Embryonic facial prominence (tissue), 1 donor: ENCODE measurements at regions not wholly inside any gene's neighbourhood (a gene's known extent, or its start where the extent isn't known, plus 50 kb on each side); places are given as distances from the start of the nearest gene placed in this dataset.
"Not testable (repeated sequence)": the region's sequence is repeated elsewhere in the genome, so short reads cannot be mapped to it uniquely, and the experiment has no call there.

Experiments used
- DNase-seq: peaks from one replicate; pipeline ENCODE4 v3.0.0-alpha.2; 2016; ENCODE audit errors: extremely low spot score

GRCh38 chr11:71721840-71722239 is 111.2 kb upstream of the DEFB108B start:
- not testable (repeated sequence) for DNase-seq

DNA sequence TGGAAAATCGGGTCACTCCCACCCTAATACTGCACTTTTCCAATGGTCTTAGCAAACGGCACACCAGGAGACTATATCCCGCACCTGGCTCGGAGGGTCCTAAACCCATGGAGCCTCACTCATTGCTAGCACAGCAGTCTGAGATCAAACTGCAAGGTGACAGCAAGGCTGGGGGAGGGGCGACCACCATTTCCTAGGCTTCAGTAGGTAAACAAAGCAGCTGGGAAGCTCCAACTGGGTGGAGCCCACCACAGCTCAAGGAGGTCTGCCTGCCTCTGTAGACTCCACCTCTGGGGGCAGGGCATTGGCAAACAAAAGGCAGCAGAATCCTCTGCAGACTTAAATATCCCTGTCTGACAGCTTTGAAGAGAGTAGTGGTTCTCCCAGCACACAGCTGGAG is 109.0 kb upstream of the DEFB108B start:
- DNase-seq: not testable (repeated sequence)

DNA sequence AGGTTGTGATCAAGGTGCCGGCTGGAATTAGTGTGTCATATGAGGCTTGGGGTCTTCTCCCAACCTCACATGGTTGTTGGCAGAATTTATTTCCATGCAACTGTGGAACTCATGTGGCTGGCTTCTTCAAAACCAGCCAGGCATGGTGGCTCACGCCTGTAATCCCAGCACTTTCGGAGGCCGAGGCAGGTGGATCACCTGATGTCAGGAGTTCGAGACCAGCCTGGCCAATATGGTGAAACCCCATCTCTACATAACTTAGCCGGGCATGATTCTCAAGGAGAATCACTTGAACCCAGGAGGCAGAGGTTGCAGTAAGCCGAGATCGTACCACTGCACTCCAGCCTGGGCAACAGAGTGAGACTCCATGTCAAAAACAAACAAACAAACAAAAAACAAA is 102.3 kb upstream of the DEFB108B start:
- DNase-seq: not testable (repeated sequence)

DNA sequence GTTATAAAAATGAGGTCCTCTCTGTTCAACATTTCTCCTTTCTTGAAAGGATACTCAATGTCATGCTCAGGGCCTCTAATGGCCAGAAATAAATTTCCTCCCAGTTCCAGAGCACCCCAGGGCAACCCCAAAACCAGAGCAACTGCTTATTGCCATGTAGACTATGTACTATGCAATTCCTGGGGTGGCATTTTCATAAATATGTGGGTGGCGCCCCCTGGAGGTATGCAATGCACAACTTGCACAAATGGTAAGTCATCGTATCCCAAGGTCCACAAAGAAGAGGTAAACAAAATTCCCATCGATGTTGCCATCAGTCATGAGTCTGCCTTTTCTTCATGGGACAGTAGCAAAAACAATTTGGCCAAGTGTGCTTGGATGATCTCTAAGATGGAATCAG is 98.6 kb upstream of the DEFB108B start:
- not testable (repeated sequence) for DNase-seq

DNA sequence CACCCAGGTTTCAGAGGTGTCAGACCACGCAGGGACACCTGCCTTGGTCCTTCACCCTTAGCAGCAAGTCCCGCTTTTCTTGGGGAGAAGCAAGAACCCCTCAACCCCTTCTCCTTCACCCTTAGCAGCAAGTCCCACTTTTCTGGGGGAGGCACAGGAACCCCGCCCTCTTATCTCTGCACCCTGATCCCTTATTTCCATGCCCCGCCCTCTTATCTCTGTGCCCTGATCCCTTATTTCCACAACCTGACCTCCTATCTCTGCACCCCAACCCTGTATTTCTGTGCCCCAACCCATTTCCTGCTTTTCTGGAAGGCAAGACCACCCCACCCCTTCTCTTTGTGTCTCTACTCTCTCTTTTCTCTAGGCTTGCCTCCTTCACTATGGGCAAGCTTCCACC is 94.7 kb upstream of the DEFB108B start:
- not testable (repeated sequence) for DNase-seq

DNA sequence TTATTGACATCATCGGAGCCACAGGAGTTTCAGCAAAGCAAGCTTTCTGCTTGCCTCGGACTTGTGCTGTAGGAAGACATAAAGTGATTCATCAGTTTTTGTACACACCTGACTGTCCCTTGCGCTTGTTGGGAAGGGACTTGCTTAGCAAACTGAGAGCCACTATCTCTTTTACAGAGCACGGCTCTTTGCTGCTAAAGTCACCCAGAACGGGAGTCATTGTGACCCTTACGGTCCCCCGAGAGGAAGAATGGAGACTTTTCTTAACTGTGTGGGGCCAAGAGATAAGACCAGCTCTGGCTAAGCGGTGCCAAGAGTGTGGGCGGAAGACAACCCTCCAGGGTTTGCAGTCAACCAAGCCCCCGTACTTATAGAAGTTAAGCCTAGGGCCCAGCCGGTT is 89.6 kb upstream of the DEFB108B start:
- DNase-seq: not testable (repeated sequence)

DNA sequence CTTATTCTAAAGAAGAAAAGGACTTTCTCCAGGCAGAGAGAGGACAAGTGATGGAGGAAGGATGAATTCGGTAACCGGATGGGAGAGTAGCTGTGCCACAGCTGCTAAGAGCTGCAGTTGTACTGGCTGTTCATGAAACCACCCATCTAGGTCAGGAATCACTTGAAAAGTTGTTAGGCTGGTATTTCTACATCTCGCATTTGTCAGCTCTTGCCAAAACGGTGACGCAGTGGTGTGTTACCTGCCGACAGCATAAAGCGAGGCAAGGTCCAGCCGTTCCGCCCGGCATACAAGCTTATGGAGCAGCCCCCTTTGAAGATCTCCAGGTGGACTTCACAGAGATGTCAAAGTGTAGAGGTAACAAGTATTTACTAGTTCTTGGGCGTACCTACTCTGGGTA is 87.3 kb upstream of the DEFB108B start:
- not testable (repeated sequence) for DNase-seq

- not testable (repeated sequence) for DNase-seq
These were observed 86.7 kb upstream of the DEFB108B start for GRCh38 chr11:71746263-71746662.

DNA sequence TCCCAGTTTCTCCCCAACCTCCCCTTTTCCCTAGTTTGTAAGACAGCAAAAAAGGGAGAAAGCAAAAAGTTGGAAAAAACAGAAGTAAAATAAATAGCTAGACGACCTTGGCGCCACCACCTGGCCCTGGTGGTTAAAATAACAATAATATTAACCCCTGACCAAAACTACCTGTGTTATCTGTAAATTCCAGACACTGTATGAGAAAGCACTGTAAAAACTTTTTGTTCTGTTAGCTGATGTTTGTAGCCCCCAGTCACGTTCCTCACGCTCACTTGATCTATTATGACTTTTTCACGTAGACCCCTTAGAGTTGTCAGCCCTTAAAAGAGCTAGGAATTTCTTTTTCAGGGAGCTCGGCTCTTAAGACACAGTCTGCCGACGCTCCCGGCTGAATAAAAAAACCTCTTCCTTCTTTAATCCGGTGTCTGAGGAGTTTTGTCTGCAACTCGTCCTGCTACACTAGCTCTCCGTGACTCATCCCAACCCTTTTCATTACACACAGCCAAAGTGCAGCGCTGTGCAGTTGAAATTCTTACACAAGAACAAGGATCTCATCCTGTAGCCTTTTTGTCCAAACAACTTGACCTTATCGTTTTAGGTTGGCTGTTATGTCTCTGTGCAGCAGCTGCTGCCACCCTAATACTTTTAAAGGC is 83.9 kb upstream of the DEFB108B start:
- DNase-seq: not testable (repeated sequence)

- DNase-seq: not testable (repeated sequence)
These were observed 82.1 kb upstream of the DEFB108B start for GRCh38 chr11:71750908-71751307.

- not testable (repeated sequence) for DNase-seq
These were observed 68.1 kb upstream of the DEFB108B start for GRCh38 chr11:71764695-71765491.

- DNase-seq: not testable (repeated sequence)
These were observed 66.0 kb upstream of the DEFB108B start for GRCh38 chr11:71767016-71767415.

GRCh38 chr11:71772193-71772592 is 60.8 kb upstream of the DEFB108B start:
- not testable (repeated sequence) for DNase-seq

DNA sequence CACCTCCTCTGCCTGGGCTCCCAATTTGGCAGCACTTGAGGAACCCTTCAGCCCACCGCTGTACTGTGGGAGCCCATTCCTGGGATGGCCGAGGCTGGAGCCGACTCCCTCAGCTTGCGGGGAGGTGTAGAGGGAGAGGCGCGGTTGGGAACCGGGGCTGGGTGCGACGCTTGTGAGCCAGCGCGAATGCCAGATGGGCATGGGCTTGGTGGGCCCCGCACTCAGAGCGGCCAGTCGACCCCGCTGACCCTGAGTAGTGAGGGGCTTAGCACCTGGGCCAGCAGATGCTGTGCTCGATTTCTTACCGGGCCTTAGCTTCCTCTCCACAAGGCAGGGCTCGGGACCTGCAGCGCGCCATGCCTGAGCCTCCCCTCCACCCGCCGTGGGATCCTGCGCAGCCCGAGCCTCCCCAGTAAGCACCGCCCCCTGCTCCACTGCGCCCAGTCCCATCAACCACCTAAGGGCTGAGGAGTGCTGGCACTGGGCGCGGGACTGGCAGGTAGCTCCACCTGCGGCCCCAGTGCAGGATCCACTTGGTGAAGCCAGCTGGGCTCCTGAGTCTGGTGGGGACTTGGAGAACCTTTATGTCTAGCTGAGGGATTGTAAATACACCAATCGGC is 58.3 kb upstream of the DEFB108B start:
- DNase-seq: no peak

- DNase-seq: not testable (repeated sequence)
These were observed 52.9 kb upstream of the DEFB108B start for GRCh38 chr11:71780116-71780515.

DNA sequence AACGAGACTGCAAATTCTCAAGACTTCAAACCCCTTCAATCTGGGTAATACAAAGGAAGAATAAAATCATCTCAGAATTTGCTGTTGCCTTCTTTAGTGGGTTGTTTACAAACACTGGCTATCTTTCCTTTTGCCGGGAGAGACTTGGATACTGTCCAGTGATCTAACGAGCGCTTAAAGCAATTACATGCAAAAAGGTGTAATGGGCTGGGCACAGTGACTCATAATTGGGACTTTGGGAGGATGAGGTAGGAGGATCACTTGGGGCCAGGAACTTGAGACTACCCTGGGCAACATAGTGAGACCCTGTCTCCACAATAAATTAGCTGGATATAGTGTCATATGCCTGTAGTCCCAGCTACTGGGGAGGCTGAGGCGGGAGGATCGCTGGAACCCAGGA is 52.2 kb upstream of the DEFB108B start:
- DNase-seq: not testable (repeated sequence)

DNA sequence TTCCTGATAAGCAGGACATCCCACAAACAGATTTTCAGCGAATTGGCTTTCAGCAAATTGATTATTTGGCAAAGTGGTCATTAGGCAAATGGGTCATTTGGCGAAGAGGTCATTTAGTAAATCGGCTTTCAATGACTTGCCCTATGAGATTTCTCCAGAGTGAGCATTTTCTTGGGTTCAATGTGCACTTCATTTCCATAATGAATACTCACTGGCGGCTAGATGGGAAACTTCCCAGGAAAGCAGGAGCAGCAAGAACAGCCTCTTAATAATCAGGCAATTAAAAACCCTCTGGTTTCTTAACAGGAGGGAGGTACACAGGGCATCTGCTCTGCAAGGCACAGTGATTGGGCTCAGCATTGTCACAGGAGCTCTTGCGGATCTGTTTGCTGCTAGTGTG is 51.5 kb upstream of the DEFB108B start:
- not testable (repeated sequence) for DNase-seq

- not testable (repeated sequence) for DNase-seq
These were observed 50.7 kb upstream of the DEFB108B start for GRCh38 chr11:71782229-71782861.

GRCh38 chr11:71783191-71783590 is 49.8 kb upstream of the DEFB108B start:
- not testable (repeated sequence) for DNase-seq
